H9 (cell line): ENCODE measurements at regions not wholly inside any gene's neighbourhood (a gene's known extent, or its start where the extent isn't known, plus 50 kb on each side); places are given as distances from the start of the nearest gene placed in this dataset.

ENCODE experiments used
- DNase-seq: peaks from one replicate; pipeline ENCODE4 v3.0.0-alpha.2; 2017
- H2AFZ ChIP-seq: one replicate; pipeline ENCODE4 v1.6.1; 2013; ENCODE audit warnings: mild to moderate bottlenecking, low read length, control low read depth, moderate library complexity
- H2AK5ac ChIP-seq: 2 replicates; pipeline ENCODE4 v1.6.1; 2013; ENCODE audit warnings: low read length, control low read depth, mixed read lengths; ENCODE audit not compliant: insufficient read length
- H2BK120ac ChIP-seq: one replicate; pipeline ENCODE4 v1.6.1; 2013; ENCODE audit warnings: low read depth, mild to moderate bottlenecking, low read length, control low read depth, inconsistent platforms; ENCODE audit not compliant: poor library complexity, severe bottlenecking
- H2BK12ac ChIP-seq: 2 replicates; pipeline ENCODE4 v1.6.1; 2013; ENCODE audit warnings: low read length, control low read depth, mixed read lengths, low read depth; ENCODE audit not compliant: insufficient read length
- H2BK15ac ChIP-seq: 2 replicates; pipeline ENCODE4 v1.6.1; 2013; ENCODE audit warnings: low read depth, low read length, control low read depth
- H2BK20ac ChIP-seq: one replicate; pipeline ENCODE4 v1.6.1; 2013; ENCODE audit warnings: low read depth, mild to moderate bottlenecking, low read length, control low read depth, inconsistent platforms; ENCODE audit not compliant: poor library complexity, severe bottlenecking
- H2BK5ac ChIP-seq: 2 replicates; pipeline ENCODE4 v1.6.1; 2013; ENCODE audit warnings: low read length, control low read depth, mixed read lengths; ENCODE audit not compliant: insufficient read length
- H3K14ac ChIP-seq: 2 replicates; pipeline ENCODE4 v1.6.1; 2013; ENCODE audit warnings: low read length, control low read depth; ENCODE audit not compliant: insufficient read depth
- H3K18ac ChIP-seq: 2 replicates; pipeline ENCODE4 v1.6.1; 2013; ENCODE audit warnings: low read depth, mild to moderate bottlenecking, mixed read lengths, low read length, control low read depth; ENCODE audit not compliant: insufficient read length
- H3K23ac ChIP-seq: 2 replicates; pipeline ENCODE4 v1.6.1; 2013; ENCODE audit warnings: low read length, control low read depth, mixed read lengths, low read depth; ENCODE audit not compliant: insufficient read length
- H3K23me2 ChIP-seq: 2 replicates; pipeline ENCODE4 v1.6.1; 2013; ENCODE audit warnings: low read depth, mild to moderate bottlenecking, mixed read lengths, low read length, control low read depth; ENCODE audit not compliant: insufficient read length, poor library complexity, severe bottlenecking
- H3K27ac ChIP-seq: 2 replicates; pipeline ENCODE4 v1.5.1; 2013; ENCODE audit warnings: low read length, control low read depth, mixed read lengths, low read depth; ENCODE audit not compliant: insufficient read length
- H3K27me3 ChIP-seq: 2 replicates; pipeline ENCODE4 v1.6.1; 2013; ENCODE audit warnings: low read length, control low read depth, inconsistent platforms; ENCODE audit not compliant: insufficient read depth
- H3K4ac ChIP-seq: 2 replicates; pipeline ENCODE4 v1.6.1; 2013; ENCODE audit warnings: low read depth, mild to moderate bottlenecking, control low read depth, inconsistent platforms, low read length, moderate library complexity
- H3K4me1 ChIP-seq: 2 replicates; pipeline ENCODE4 v1.6.1; 2013; ENCODE audit warnings: low read length, control low read depth, inconsistent platforms; ENCODE audit not compliant: insufficient read depth
- H3K4me2 ChIP-seq: 2 replicates; pipeline ENCODE4 v1.6.1; 2013; ENCODE audit warnings: low read length, control low read depth, mixed read lengths; ENCODE audit not compliant: insufficient read length, insufficient read depth
- H3K56ac ChIP-seq: 2 replicates; pipeline ENCODE4 v1.6.1; 2013; ENCODE audit warnings: low read depth, mild to moderate bottlenecking, mixed read lengths, low read length, control low read depth; ENCODE audit not compliant: insufficient read length
- H3K79me1 ChIP-seq: 2 replicates; pipeline ENCODE4 v1.6.1; 2013; ENCODE audit warnings: low read depth, mild to moderate bottlenecking, moderate library complexity, low read length, control low read depth, inconsistent platforms; ENCODE audit not compliant: insufficient read depth, poor library complexity, severe bottlenecking
- H3K79me2 ChIP-seq: 2 replicates; pipeline ENCODE4 v1.6.1; 2013; ENCODE audit warnings: low read length, control low read depth, inconsistent platforms; ENCODE audit not compliant: insufficient read depth
- H3K9ac ChIP-seq: 2 replicates; pipeline ENCODE4 v1.6.1; 2013; ENCODE audit warnings: low read length, control low read depth, mixed read lengths; ENCODE audit not compliant: insufficient read length; ENCODE audit errors: extremely low read depth
- H3K9me3 ChIP-seq: one replicate; pipeline ENCODE4 v1.6.1; 2013; ENCODE audit warnings: low read depth, low read length, inconsistent platforms; ENCODE audit not compliant: control insufficient read depth
- H3T11ph ChIP-seq: one replicate; pipeline ENCODE4 v1.6.1; 2013; ENCODE audit warnings: mild to moderate bottlenecking, low read length, control low read depth, inconsistent platforms
- H4K20me1 ChIP-seq: one replicate; pipeline ENCODE4 v1.6.1; 2013; ENCODE audit not compliant: control insufficient read depth, insufficient read length, insufficient read depth
- H4K5ac ChIP-seq: 2 replicates; pipeline ENCODE4 v1.6.1; 2013; ENCODE audit warnings: low read depth, mild to moderate bottlenecking, mixed read lengths, low read length, control low read depth; ENCODE audit not compliant: insufficient read length
- H4K8ac ChIP-seq: replicated peaks from 2 replicates; pipeline ENCODE4 v1.6.1; 2013; ENCODE audit warnings: low read length, control low read depth, mixed read lengths, low read depth; ENCODE audit not compliant: insufficient read length
- H4K91ac ChIP-seq: 2 replicates; pipeline ENCODE4 v1.6.1; 2013; ENCODE audit warnings: low read depth, mild to moderate bottlenecking, moderate library complexity, mixed read lengths, low read length, control low read depth; ENCODE audit not compliant: insufficient read length
- H3K27ac Mint-ChIP-seq, 3 experiments: 2 replicates in 2 of 3; 3 replicates in 1 of 3; pipeline ENCODE4 v1.8.0; 2020 to 2021; ENCODE audit warnings: mixed read lengths in 3 of 3, mild to moderate bottlenecking in 1 of 3, moderate library complexity in 1 of 3
- H3K27me3 Mint-ChIP-seq: 2 replicates; pipeline ENCODE4 v1.8.0; 2021; ENCODE audit warnings: low read depth, mild to moderate bottlenecking, moderate library complexity, mixed read lengths
- H3K36me3 Mint-ChIP-seq, 3 experiments: 2 replicates in 2 of 3; 3 replicates in 1 of 3; pipeline ENCODE4 v1.8.0; 2020 to 2021; ENCODE audit warnings: low read depth in 3 of 3, mixed read lengths in 3 of 3; ENCODE audit not compliant: insufficient read depth in 1 of 3
- H3K4me1 Mint-ChIP-seq, 2 experiments: 2 replicates each; pipeline ENCODE4 v1.8.0; 2020; ENCODE audit warnings: mixed read lengths in 2 of 2
- H3K4me3 Mint-ChIP-seq, 2 experiments: 2 replicates in 1 of 2; 3 replicates in 1 of 2; pipeline ENCODE4 v1.8.0; 2020 to 2021; ENCODE audit warnings: mild to moderate bottlenecking in 2 of 2, mixed read lengths in 2 of 2, moderate library complexity in 1 of 2
- H3K9me3 Mint-ChIP-seq, 2 experiments: 2 replicates in 1 of 2; 3 replicates in 1 of 2; pipeline ENCODE4 v1.8.0; 2020; ENCODE audit warnings: mild to moderate bottlenecking in 2 of 2, mixed read lengths in 2 of 2, moderate library complexity in 1 of 2
- WGBS: extraction: QIAGEN DNeasy Blood & Tissue Kit; methylation state at CpG from one replicate; pipeline ENCODE4 v1.1.7; 2013; ENCODE audit warnings: missing lambda C conversion rate, low lambda C conversion rate, mixed read lengths; ENCODE audit not compliant: insufficient read length; ENCODE audit errors: extremely low coverage; 5-methylcytosine and 5-hydroxymethylcytosine counted together
- TF ChIP-seq, protein P1 (sequence below): fragments of 200-600 bp; sonication (generic); conservative IDR thresholded peaks from 3 replicates; pipeline ENCODE4 v1.8.0; 2021; ENCODE audit warnings: antibody characterized with exemption, mild to moderate bottlenecking

DNA sequence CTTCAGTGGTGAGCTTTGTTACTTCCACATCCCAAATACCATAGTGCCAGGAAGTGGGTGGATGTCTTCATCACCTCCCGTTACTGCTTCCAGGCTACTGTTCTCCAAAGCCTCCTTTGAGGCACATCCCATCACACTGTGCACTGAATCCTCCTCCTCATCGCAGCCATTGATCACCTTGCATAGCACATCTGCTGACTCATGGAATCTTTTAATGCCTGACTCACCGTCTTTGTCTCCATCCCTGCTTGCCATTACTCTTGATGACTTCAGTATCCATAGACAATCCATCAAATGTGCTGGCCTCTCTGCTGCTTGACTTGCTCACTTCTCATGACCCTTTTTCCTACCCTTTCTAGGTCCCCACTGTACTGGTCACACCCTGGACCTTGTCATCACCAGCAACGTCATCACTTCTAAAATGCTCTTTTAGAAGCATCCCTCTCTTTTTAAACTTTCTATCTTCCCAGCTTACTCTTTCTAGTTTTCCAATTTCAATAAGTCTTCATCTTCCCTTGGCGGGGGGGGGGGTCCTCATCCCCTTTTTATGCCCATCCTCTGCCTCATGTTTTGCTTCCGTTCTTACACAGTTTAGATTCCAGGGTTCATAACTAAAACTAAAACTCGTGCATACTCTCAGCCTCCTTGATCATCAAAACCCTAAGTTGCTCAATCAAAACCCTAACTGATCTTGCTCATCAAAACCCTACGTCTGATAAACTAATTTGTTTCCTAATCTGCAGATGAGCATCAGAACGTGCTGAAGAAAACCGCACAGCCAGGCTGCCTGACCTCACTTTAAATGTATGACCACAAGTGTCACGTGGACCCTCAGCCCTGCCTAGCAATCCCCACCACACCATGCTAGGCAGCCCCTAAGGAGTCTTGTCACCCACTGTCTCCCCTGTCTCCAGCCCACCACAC, 289.7 kb upstream of the ZFHX3 start:
- no peak overlapping the region for H4K8ac ChIP-seq
- H2BK120ac ChIP-seq: no peak overlapping the region
- H3K23me2 ChIP-seq: no peaks in the 10 kb centered on the region
- H3K27ac ChIP-seq: no peak overlapping the region
- no peaks in the 10 kb centered on the region for H3K9me3 ChIP-seq
- H3K23ac ChIP-seq: no peak overlapping the region
- H3K36me3 Mint-ChIP-seq: no peaks in the 10 kb centered on the region
- H3T11ph ChIP-seq: no peak overlapping the region
- WGBS: no CpG with 5 or more reads among the region's 11 CpGs
- no peak overlapping the region for H2BK20ac ChIP-seq
- H2BK15ac ChIP-seq: no peak overlapping the region
- no peak overlapping the region for H3K56ac ChIP-seq
- no peaks in the 10 kb centered on the region for H3K9me3 Mint-ChIP-seq
- H2AFZ ChIP-seq: no peak overlapping the region
- no peak for DNase-seq
- peaks cover 3% of the 10 kb centered on the region; the same call in 1 of the 2 replicates for H3K4me1 ChIP-seq
- no peak overlapping the region for H2AK5ac ChIP-seq
- H3K4ac ChIP-seq: no peak overlapping the region
- H3K79me1 ChIP-seq: no peaks in the 10 kb centered on the region
- no peak overlapping the region for H4K5ac ChIP-seq
- H3K79me2 ChIP-seq: no peaks in the 10 kb centered on the region
- H2BK12ac ChIP-seq: no peak overlapping the region
- H3K27me3 Mint-ChIP-seq: peaks cover 9% of the 10 kb centered on the region
- H4K91ac ChIP-seq: no peak overlapping the region
- no peaks in the 10 kb centered on the region; the same call in 1 of the 2 replicates for H3K27me3 ChIP-seq
- no peak overlapping the region for H2BK5ac ChIP-seq
- no peak overlapping the region for H3K14ac ChIP-seq
- no peaks in the 10 kb centered on the region for H4K20me1 ChIP-seq
- TF ChIP-seq, protein P1, sequence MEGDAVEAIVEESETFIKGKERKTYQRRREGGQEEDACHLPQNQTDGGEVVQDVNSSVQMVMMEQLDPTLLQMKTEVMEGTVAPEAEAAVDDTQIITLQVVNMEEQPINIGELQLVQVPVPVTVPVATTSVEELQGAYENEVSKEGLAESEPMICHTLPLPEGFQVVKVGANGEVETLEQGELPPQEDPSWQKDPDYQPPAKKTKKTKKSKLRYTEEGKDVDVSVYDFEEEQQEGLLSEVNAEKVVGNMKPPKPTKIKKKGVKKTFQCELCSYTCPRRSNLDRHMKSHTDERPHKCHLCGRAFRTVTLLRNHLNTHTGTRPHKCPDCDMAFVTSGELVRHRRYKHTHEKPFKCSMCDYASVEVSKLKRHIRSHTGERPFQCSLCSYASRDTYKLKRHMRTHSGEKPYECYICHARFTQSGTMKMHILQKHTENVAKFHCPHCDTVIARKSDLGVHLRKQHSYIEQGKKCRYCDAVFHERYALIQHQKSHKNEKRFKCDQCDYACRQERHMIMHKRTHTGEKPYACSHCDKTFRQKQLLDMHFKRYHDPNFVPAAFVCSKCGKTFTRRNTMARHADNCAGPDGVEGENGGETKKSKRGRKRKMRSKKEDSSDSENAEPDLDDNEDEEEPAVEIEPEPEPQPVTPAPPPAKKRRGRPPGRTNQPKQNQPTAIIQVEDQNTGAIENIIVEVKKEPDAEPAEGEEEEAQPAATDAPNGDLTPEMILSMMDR: no peak
- no peak overlapping the region for H3K4me3 Mint-ChIP-seq
- no peak overlapping the region for H3K27ac Mint-ChIP-seq
- no peak overlapping the region for H3K4me2 ChIP-seq
- peaks cover 7 to 11% of the 10 kb centered on the region in 2 experiments for H3K4me1 Mint-ChIP-seq
- no peak overlapping the region for H3K18ac ChIP-seq
- no peak overlapping the region for H3K9ac ChIP-seq
